Fibroblast of upper back skin (primary cell): ENCODE measurements at regions not wholly inside any gene's neighbourhood (a gene's known extent, or its start where the extent isn't known, plus 50 kb on each side); places are given as distances from the start of the nearest gene placed in this dataset.

Experiments used
- DNase-seq: peaks from one replicate; pipeline ENCODE4 v3.0.0-alpha.2; 2013

DNA sequence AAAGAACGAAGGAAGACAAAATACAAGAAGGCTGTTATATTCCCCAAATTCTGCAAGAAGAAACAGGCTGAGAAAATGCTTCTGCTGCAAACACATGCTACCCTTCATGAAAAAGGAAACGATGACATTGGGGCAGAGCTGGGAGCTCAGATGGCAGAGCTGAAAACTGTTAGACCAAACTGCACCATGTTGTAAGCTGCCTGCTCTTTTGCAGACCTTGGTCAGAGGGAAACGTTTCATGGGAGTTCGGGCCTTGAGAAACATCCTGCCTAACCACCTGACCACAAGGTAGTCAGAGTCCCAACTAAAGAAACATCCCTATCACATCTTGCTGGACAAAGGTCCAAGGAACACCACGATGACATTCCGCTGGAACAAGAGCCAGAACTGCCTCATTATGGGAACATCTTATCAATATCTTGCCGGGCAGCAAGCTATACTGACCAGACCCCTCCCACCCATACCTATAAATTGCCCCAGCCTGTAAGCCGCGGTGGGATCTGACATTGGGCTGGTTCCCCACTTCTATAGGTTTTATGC lies 110.7 kb upstream of the CTSC start:
- no peak for DNase-seq

DNA sequence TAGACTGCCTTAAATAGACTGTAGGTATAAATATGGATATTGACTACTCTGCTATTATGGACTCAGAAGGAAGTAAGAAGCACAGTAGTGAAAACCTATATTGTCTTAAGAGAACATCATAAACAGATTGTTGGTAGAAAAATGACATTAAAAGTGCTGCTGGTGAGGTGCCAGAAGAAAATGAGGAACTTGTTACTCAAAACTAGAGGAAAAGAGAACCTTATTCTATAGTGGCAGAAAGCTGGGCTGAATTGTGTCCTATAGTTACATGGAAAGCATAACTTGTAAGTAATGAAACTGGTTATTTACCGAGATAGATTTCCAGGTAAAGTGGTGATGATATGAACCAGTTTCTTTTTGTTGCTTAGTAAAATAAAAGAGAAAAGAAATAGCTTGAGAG lies 109.7 kb upstream of the CTSC start:
- no peak for DNase-seq

DNA sequence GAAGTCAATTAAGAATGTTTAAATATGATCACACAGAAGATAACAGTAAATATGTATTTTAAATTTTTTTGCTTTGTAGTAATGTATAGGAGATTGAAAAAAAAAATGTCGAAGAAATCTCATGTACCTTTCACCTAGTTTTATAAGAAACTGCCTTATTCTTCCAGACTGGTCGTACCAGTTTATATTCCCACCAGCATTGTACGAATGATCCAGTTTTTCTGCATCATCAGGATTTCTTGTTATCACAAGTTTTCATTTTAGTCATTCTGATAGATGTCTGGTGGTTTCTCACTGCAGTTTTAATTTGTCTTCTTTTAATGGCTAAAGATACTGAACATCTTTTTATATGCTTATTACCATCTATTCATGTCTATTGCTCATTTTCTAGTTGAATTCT lies 101.8 kb upstream of the CTSC start:
- DNase-seq: no peak

DNA sequence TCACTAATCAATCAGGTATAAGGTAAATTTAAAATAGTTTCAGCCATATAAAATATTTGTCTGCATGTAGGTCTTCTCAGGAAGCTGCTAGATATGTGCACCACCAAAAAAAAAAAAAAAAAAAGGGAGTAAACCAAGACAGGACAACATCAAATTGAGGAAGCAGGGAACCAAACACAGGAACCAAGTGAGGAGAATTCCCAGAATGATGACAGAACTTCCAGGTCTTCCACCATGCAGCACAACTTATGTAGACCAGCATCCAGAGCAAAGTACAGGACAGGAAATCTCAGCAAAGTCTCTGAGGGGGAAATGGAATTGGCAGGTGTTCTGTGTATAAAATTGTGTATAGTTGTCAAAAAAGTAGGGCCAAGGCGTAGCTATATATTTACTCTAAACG lies 101.2 kb upstream of the CTSC start:
- no peak for DNase-seq

GRCh38 chr11:88435415-88435814 lies 97.9 kb upstream of the CTSC start:
- DNase-seq: no peak

DNA sequence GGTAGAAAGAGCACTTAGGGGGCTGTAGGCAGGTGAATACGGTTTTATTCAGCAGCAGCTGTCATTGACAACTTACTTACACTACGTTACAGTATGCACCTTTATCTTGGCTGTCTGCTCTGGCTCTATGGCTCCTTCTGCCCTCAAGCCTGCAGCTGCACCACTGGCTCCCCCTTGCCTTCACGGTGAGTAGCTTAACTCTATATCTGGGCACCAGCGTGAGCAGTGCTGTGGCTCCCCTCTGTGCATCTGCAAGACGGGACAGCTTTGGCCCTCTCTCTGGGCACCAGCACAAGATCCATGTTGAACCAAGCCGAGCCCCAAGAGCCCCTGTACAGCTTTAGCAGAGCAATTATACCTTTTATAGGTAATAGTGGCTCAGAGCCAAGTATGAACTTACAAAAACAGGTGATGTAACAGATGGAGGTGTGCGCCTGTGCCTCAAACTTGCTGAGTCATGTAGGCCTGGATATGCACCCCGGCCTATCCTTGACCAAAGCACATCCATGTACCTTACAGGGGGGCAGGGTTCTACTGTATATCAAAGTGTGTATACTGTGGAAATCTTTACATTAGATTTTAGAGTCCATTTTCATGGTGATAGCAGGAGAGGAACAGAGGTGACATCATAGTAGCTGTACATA lies 96.9 kb upstream of the CTSC start:
- DNase-seq: no peak

DNA sequence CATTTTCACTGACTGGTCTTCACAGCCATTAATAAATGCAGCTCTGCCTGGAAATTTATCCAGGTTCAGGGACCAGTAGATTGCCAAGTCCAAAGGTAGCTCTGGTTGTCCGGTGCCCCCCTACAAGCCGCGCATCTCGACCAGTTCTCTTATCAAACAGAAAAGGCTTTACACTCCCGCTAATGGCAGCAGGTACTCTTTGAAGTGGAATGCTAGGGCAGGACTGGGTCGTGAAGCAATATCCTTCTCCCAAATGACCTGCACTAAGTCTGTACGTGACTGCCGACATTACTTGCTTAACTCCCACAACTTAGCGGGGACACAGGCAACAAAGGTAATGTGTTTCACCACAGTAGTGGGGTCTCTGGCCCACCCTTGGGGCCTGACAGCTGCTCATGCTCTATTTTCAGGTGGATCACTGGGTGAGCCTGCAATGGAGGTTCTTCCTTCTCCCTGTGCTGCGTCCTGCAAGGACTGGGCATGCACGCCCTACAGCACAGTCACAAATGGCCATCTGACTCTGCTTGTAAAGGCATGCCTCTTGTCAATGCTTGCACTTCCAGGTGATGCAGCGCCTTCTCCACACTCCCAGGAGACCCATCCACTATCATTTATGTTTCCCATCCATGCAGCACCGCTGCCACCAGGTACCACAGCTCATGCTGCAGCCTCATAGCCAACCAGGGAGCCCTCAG lies 96.1 kb upstream of the CTSC start:
- DNase-seq: no peak

- DNase-seq: no peak
Observed at GRCh38 chr11:88431675-88432341, 94.3 kb upstream of the CTSC start.

GRCh38 chr11:88428959-88429358 lies 91.4 kb upstream of the CTSC start:
- no peak for DNase-seq

- no peak for DNase-seq
Observed at GRCh38 chr11:88427719-88428118, 90.2 kb upstream of the CTSC start.

- DNase-seq: no peak
Observed at GRCh38 chr11:88424881-88425280, 87.3 kb upstream of the CTSC start.

DNA sequence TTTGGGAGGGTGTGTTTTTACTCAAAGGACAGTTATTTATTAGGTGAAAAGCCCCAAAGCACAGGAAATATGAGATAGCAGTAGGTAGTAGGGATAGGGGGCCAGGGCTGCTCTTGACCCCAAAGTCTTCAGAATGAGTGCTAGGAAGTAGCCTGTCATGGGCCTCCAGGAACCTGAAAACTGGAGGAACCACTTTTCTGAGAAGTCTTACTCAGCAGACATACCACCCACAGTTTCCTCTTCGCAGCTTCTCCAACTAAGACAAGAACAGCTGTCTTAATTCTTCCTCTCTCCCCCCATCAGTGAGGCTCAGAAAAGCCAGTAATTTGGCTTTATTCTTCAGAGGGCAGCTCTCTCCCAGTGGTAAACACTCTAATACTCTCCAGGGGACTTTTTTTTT lies 84.0 kb upstream of the CTSC start:
- DNase-seq: peak; percentile 28

GRCh38 chr11:88420165-88420791 lies 82.7 kb upstream of the CTSC start:
- peak; percentile 76 for DNase-seq

DNA sequence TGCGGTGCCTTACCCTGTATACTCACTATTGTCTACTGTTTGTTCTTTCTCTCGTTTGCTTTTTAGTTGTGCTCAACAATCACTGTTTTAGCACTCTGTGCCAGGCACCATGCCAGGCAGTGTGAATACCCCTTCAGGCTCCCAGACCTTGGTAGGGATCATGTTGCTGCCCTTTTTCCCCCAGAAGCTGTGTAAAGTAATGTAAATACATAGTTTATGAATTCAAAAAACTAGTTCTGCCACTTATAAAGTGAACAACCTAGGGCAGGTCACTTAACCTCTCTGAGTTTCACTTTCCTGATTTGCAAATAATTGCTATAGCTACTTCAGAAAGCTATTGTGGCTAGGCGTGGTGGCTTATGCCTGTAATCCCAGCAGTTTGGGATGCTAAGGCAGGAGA lies 81.0 kb upstream of the CTSC start:
- no peak for DNase-seq

- DNase-seq: no peak
Observed at GRCh38 chr11:88415495-88415894, 78.0 kb upstream of the CTSC start.

DNA sequence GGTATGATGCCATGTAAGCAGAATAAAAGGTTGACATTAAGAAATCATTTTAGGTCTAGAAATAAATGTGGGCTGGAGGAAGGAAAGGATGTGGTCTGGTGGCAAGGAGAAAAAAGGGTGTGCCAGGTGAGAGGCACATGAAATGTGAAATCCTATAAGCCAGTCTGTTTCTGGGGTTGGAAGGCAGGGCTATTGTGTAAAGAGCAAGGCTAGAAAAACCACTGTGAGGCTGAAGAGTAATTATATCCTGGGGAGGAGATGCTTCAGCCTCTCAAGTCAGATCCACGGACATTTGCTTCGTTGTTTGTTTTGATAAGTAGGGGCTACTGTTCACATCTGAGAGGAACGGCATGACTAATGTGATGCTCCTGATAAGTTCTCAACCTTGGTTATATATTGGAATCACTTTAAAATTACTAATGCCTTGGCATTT lies 77.5 kb upstream of the CTSC start:
- no peak for DNase-seq

GRCh38 chr11:88414385-88414861 lies 76.9 kb upstream of the CTSC start:
- peak; percentile 68 for DNase-seq

DNA sequence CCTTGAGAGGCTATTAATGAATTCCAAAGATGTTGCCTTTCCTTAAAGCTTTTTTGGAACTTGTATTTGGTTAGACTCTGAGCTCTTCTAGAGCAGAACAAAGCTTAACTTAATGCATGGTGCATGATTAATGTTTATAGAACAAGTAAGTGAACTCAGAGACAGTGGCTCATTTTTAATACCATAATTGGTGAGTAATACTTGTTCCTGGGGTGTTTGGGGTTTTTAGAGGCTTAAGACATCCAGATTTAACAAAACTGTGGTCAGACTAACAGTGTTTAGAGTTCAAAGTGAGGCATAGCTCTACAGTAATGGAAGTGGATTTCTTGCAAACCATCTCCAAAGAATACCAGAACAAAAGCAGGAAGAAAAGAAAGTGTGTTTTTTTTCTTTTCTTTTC lies 73.7 kb upstream of the CTSC start:
- peak; percentile 88 for DNase-seq

GRCh38 chr11:88410656-88411055 lies 73.1 kb upstream of the CTSC start:
- no peak for DNase-seq

- DNase-seq: no peak
Observed at GRCh38 chr11:88410056-88410455, 72.5 kb upstream of the CTSC start.

DNA sequence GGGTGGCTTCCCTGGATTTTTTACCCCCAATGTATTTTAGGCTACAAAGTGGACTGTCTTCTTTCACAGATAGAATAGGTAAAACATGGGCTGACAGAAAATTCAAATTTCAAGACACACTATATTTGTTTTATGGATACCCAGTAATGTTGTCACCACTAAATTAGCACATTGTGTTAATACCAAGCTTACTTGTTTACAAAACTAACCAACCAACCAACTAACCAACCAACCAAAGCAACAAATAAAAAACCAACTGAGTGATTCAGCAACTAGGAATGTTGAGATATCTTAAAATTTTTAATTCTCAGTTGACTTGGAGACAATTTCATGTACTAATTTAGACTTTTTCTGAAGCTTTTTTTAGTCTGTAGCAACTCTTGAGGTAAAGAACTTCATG lies 69.3 kb upstream of the CTSC start:
- DNase-seq: no peak

- DNase-seq: no peak
Observed at GRCh38 chr11:88405853-88406252, 68.3 kb upstream of the CTSC start.

DNA sequence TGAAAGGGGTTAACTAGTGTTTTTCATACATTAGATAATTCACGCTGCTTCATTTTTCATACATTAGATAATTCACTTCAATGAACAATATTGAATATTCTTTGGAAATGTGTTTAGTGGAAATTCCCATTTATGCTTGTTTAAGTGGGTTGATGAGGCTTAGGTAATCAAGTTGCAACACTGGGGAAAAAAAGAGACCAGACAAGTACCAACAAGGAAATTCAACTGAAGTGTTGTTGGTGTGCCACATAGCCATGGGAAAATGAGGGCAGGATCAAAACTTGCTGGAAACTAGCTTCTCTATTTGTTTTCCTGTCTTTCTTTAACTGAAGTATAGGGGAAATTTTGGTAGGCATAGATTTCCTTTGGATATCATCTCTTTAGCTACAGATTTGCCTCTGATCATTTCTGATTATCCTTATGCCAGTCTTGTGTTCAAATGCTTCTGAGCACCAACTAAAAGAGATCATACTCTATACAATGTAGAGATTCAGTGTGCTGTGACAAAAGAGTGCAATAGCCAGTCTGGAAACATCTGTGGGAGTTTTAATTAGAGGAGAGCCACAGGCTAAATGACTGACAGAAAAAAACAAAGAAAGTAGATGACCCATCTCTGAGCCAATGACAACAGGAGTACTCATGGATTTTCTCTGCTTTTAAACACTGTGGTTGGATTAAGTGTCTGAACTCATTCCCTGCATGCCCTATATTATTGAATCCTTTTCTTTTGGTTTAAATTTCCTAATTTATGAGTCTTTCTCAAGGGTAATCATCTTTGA lies 67.6 kb upstream of the CTSC start:
- no peak for DNase-seq
